HG03457 (cell line): ENCODE measurements at regions not wholly inside any gene's neighbourhood (a gene's known extent, or its start where the extent isn't known, plus 50 kb on each side); places are given as distances from the start of the nearest gene placed in this dataset.

Experiments
- ATAC-seq: cut with Tn5 transposase; IDR thresholded peaks from one replicate; pipeline ENCODE4 v1.9.1; 2021; ENCODE audit warnings: moderate number of reproducible peaks; ENCODE audit not compliant: unreplicated experiment

DNA sequence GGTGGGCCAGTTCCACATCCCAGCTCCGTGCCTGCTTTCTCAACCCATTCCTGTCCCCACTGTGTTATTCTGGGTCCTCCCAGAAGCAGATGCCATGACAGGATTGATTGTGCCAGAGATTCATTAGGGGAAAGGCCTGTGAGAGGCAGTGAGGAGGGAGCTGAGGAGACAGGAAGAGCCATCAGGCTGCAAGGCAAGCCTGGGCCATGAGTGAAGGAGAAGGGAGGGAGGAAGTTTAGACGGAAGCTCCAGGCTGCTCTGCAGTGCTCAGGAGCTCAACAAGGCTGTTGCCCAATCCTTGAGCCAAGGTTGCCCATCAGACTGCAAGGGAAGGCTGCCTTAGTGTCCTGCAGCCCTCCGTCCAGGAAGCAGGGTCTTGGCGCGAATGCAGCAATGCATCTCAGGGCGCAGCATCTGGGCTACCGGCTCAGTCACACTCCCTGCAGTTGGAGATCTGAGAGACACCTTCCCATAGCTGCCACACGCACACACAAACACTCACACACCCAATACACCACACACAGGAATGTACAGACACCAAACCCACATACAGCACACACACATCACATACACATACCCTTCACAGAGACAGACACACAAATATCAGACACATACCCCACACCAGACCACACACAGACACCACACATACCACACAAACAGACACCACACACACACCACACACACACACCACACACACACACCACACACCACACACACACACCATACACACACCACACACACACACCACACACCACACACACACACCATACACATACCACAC is 139.5 kb upstream of the NDUFV2 start:
- ATAC-seq = no peak

- ATAC-seq = no peak
Measured at GRCh38 chr18:8963876-8964275, 138.6 kb upstream of the NDUFV2 start.

DNA sequence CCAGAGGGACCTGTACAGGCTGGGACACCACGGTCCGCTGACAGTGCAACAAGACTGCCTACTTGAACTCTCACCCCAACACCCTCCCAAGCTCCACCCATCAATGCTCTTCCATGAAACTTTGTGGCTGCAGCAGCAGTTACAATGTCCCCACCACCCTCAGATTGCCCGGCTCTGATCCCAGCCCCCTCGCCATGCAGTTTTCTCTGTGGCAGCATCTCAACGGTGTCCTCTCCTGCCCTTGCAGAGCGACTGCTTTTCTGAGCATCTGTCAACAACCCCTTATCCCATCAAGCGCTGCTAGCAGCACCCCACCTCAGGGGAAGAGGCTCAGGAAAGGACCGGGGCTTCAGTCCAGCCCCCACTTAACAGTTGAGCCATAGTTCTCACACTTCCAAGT is 137.1 kb upstream of the NDUFV2 start:
- ATAC-seq = no peak

GRCh38 chr18:8966821-8967220 is 135.7 kb upstream of the NDUFV2 start:
- ATAC-seq = no peak

GRCh38 chr18:8967573-8967972 is 134.9 kb upstream of the NDUFV2 start:
- ATAC-seq = no peak

GRCh38 chr18:8969639-8970390 is 132.7 kb upstream of the NDUFV2 start:
- ATAC-seq = no peak

DNA sequence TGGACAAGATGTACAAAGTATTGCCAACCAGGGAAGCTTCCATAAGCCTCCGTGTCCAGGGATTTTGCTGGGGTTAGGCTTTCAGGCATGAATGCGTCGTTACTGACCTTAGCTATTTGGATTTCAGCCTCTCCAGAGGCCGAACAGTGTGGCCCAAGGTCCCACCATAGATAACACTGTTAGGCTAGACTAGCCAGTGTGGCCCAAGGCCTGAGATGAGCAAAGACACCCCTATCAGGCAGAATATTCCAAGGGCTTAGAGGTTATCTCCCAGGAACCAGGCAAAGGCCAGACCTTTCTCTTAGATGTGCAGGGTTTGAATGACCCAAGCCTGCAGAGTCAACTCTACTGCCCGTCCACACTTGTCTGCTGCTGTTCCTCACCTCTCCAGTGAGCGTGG is 131.7 kb upstream of the NDUFV2 start:
- no peak for ATAC-seq

- ATAC-seq = no peak
Measured at GRCh38 chr18:8972116-8972515, 130.4 kb upstream of the NDUFV2 start.

DNA sequence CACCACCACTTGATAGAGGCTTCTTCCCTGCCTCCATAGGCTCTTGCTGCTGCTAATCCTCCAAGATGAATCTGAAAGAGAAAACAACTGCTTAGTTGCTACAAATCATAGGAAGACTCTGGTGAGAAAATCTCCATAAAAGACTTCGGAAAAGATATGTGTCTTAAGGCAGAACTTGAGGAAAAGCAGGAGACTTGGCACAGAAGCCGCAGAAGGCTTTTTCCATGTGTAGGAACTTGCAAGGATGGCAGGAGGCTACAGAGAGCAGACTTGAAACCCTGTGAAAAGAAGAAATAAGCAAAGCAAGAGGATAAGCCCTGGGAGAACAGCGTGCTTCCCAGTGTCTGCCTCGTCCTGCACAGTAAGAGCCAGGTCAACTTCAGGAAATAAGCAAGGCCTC is 128.2 kb upstream of the NDUFV2 start:
- ATAC-seq = no peak

GRCh38 chr18:8974696-8975095 is 127.8 kb upstream of the NDUFV2 start:
- no peak for ATAC-seq

DNA sequence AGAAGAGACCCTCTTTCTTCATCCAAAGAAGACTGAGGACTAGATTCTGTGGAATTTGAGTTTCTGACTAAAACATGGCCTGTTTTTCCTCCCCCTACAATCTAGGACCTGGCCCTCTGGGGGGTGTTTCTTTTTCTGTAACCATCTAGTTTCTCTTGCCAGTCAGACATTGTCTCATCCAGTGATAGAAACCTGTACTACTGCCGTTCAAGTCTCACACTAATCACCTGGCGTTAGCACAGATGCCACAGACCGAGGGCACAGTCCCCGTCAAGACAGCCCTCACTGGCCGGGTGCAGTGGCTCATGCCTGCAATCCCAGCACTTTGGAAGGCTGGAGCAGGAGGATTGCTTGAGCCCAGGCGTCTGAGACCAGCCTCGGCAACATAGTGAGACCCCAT is 126.9 kb upstream of the NDUFV2 start:
- no peak for ATAC-seq

- ATAC-seq = no peak
Measured at GRCh38 chr18:8976606-8977005, 125.9 kb upstream of the NDUFV2 start.

DNA sequence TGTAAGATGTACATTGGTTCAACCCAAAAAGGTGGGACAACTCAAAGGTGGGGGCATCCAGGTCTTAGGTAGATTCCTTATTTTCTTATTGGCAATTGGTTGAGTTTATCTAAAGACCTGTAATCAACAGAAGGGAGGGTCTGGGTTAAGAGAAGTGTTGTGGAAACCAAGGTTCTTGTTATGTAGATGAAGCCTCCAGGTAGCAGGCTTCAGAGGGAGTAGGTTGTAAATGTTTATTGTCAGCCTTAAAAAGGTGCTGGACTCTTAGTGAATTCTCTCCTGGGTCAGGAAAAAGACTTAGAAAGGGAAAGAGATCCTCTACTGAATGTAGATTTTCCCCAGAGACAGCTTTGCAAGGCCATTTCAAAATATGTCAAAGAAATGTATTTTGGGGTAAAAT is 125.3 kb upstream of the NDUFV2 start:
- no peak for ATAC-seq

- ATAC-seq = no peak
Measured at GRCh38 chr18:8977701-8978100, 124.8 kb upstream of the NDUFV2 start.

DNA sequence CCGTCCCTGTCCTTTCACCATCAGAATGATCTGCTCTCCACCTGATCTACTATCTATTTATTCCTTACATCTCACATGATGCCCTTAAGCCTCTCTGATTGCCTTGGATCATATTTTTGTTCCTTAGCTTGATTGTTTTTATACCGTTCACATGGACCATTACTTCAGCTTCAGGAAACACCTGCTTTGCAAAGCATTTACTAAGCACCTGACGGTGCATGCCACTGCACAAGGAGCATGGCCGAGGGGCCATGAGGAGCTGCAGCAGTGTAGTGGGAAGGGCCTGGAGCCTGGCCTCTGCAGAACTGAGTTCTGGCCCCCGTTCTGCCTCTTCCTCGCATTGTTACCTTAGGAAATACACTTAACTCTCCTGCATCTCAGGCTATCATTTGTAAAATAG is 124.1 kb upstream of the NDUFV2 start:
- no peak for ATAC-seq

DNA sequence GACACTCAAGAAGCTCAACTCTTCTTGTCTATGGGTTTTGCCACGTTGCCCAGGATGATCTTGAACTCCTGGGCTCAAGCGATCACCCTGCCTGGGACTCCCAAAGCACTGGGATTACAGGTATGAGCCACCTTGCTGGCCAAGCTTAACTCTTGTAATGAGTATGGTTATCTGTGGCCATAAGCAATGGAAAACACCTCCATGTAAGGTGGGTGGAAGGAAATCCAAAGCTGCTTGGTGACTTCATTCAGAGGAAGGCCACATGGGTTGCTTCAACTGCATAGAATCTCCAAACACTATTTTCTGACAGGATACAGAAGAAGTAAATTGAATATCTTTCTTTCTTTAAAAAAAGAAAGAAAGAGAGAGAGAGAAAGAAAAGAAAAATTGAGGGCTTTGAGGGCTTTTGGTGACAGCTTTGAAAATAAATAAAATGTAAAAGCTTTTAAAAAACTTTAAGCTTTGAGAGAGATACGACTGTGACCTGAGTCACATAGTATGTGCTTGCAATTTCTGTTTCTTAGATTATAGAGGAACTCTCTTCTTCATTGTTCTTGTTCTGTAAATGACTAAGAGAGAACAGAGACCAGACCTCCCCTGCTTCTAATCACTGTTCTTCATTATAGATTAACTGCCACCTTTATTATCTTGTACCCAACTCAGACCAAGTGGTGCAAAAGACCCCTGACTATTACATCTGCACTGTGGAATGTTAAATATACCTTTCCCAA is 123.1 kb upstream of the NDUFV2 start:
- ATAC-seq = no peak

GRCh38 chr18:8980496-8980895 is 122.0 kb upstream of the NDUFV2 start:
- no peak for ATAC-seq

- ATAC-seq = no peak
Measured at GRCh38 chr18:8980918-8981317, 121.6 kb upstream of the NDUFV2 start.

DNA sequence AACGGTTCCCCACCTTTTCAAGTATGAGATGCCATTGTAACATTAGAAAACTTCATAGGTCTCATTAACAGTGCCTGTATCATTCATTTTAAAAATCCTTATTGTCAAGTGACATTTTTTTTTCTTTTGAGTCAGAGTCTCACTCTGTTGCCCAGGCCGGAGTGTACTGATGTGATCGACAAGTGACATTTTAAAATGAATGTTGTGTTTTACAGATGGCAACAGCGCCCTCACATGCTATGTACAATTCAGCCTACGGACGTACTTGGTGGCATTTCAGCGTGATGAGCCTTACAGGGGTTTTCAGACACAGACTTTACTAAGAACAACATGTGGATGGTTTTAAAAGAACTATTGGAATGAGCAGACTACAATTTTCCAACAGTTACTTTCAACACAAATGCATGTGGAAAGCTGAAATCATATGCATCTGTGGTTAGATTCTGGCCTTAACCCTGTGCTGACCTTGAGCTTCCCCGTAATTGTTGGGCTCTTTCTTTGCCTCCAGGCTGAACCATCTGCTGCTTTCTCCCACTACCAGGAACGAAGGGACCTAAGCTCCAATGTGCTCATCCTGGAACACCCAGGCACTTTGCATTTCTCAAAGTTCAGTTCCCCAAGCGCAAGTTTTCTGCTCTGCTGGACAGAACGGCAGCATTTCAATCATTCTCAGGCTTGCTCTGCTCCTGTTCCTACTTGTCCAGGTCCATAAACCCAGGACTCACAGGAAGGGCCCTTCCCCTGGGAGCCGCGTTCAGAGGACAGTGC is 119.9 kb upstream of the NDUFV2 start:
- ATAC-seq = no peak

- ATAC-seq = no peak
Measured at GRCh38 chr18:8983195-8983594, 119.3 kb upstream of the NDUFV2 start.

DNA sequence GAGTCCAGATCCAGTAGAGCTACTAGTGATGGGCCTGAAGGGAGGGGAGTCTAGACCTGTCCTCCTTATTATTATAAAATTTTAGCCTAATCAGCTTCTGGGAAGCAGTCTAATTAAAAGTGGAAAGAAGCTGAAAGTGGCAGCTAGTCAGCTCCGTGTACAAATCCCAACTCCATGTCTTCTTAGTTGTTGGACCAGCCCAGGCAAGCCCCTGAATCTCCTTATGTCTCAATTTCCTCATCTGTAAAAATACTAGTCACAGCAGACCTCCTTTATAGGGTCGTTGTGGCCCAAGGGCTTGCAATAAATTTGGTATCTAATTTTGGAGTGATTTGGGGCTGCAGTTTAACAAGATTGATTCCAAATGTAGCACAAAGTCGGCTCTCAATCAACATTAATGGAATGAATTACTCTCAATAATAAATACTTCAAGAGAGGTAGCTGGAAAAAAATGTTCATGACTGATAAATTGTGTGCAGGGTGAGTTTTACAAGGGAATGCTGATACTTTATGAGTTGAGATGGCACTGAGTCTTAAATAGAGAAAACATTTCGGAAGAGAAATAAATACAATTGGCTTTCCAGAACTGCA is 118.3 kb upstream of the NDUFV2 start:
- ATAC-seq = no peak
